Thyroid gland (tissue), 4 donors: ENCODE measurements at regions not wholly inside any gene's neighbourhood (a gene's known extent, or its start where the extent isn't known, plus 50 kb on each side); places are given as distances from the start of the nearest gene placed in this dataset.

Experiments used
- DNase-seq, 2 donors: peaks; one replicate each; pipeline ENCODE4 v3.0.0-alpha.2; 2019
- H3K27ac ChIP-seq, 3 donors: fragments of 200-600 bp; sonication (generic); 1 replicate in 2 of 3; 2 replicates in 1 of 3; pipeline ENCODE4 v1.5.1; 2016 to 2019; ENCODE audit warnings: mild to moderate bottlenecking in 1 of 3, moderate library complexity in 1 of 3
- H3K27me3 ChIP-seq: fragments of 200-600 bp; sonication (generic); one replicate; pipeline ENCODE4 v1.5.1; 2019
- H3K36me3 ChIP-seq, 2 donors: fragments of 200-600 bp; sonication (generic); one replicate each; pipeline ENCODE4 v1.5.1; 2016 to 2019
- H3K4me1 ChIP-seq, 2 donors: fragments of 200-600 bp; sonication (generic); one replicate each; pipeline ENCODE4 v1.5.1; 2017 to 2019
- H3K4me3 ChIP-seq, 3 donors: fragments of 200-600 bp; sonication (generic); replicated peaks in 1 of 3; 1 replicate in 2 of 3; 2 replicates in 1 of 3; pipeline ENCODE4 v1.5.1; 2016; ENCODE audit warnings: mild to moderate bottlenecking in 1 of 3
- H3K9me3 ChIP-seq: fragments of 200-600 bp; sonication (generic); one replicate; pipeline ENCODE4 v1.5.1; 2017
- CTCF ChIP-seq, 6 experiments: fragments of 200-600 bp in 3 of 6; fragments of 450-650 bp in 3 of 6; sonication (generic) in 3 of 6; IDR thresholded peaks; one replicate each; pipeline ENCODE4 v1.5.1; 2016 to 2019; ENCODE audit warnings: antibody characterized with exemption in 6 of 6, mild to moderate bottlenecking in 2 of 6, inconsistent platforms in 1 of 6, moderate library complexity in 1 of 6
- POLR2A ChIP-seq, 2 donors: fragments of 450-650 bp; IDR thresholded peaks; one replicate each; pipeline ENCODE4 v1.6.1; 2017; ENCODE audit warnings: antibody characterized with exemption in 2 of 2, mild to moderate bottlenecking in 2 of 2, moderate library complexity in 1 of 2
- WGBS, 2 donors: methylation state at CpG; one replicate each; pipeline ENCODE4 v1.1.5; 2017; 5-methylcytosine and 5-hydroxymethylcytosine counted together
- intact Hi-C: fragments of 100-400 bp; cut with DNase I; formaldehyde crosslinking; loops from one replicate; pipeline ENCODE4 v1.15.1; 2023

GRCh38 chr1:119308806-119309205 lies 59.8 kb upstream of the HAO2 start:
- intact Hi-C loops, result no loop called here
- Histone ChIP-seq H3K4me3 (no peak overlapping the region), H3K27me3 (no peaks in the 10 kb centered on the region), H3K4me1 (peaks cover 25 to 27% of the 10 kb centered on the region in 2 donors), H3K9me3 (no peaks in the 10 kb centered on the region), H3K36me3 (no peaks in the 10 kb centered on the region), H3K27ac (peak overlapping the region in 1 of 3 donors; percentile 57)
- no peak for DNase-seq
- 84% methylated on average over 2 of the region's 2 CpGs for WGBS, 2 donors
- no peak for TF ChIP-seq POLR2A (IDR thresholded peaks at IDR 0.05)
- TF ChIP-seq CTCF (IDR thresholded peaks at IDR 0.05), result no peak

GRCh38 chr1:119310301-119310700 lies 58.3 kb upstream of the HAO2 start:
- no peak overlapping the region for H3K4me3 ChIP-seq
- peak; percentile 70 to 76 for DNase-seq
- no peaks in the 10 kb centered on the region for H3K9me3 ChIP-seq
- TF ChIP-seq CTCF (IDR thresholded peaks at IDR 0.05) (no peak), POLR2A (IDR thresholded peaks at IDR 0.05) (peak in 1 of 2 donors; percentile 21)
- H3K27ac ChIP-seq, result peak overlapping the region; percentile 57 to 77 (median 67)
- peaks cover 39 to 40% of the 10 kb centered on the region in 2 donors for H3K4me1 ChIP-seq
- H3K36me3 ChIP-seq, result no peaks in the 10 kb centered on the region
- 14 to 20% methylated on average over 3 of the region's 3 CpGs for WGBS, 2 donors
- H3K27me3 ChIP-seq, result no peaks in the 10 kb centered on the region
- intact Hi-C loops, result no loop called here

- Histone ChIP-seq H3K9me3 (no peaks in the 10 kb centered on the region), H3K36me3 (no peaks in the 10 kb centered on the region), H3K4me3 (no peak overlapping the region), H3K27me3 (no peaks in the 10 kb centered on the region), H3K27ac (peak overlapping the region in 2 of 3 donors; percentile 82 to 87), H3K4me1 (peaks cover 39 to 42% of the 10 kb centered on the region in 2 donors)
- intact Hi-C loops, result no loop called here
- no peak for DNase-seq
- TF ChIP-seq POLR2A (IDR thresholded peaks at IDR 0.05), result no peak
- TF ChIP-seq CTCF (IDR thresholded peaks at IDR 0.05), result no peak
- 86 to 88% methylated on average over 4 of the region's 4 CpGs for WGBS, 2 donors
Measured at GRCh38 chr1:119312500-119312899, 56.1 kb upstream of the HAO2 start.

GRCh38 chr1:119314001-119314796 lies 54.4 kb upstream of the HAO2 start:
- H3K27ac ChIP-seq, result peak overlapping the region; percentile 82 to 87 (median 86)
- H3K36me3 ChIP-seq, result no peaks in the 10 kb centered on the region
- H3K4me3 ChIP-seq, result no peak overlapping the region
- intact Hi-C loops, result no loop called here
- peaks cover 35 to 41% of the 10 kb centered on the region in 2 donors for H3K4me1 ChIP-seq
- TF ChIP-seq CTCF (IDR thresholded peaks at IDR 0.05) (no peak), POLR2A (IDR thresholded peaks at IDR 0.05) (peak in 1 of 2 donors; percentile 37)
- peak; percentile 58 to 60 for DNase-seq
- WGBS, 2 donors, result 58% methylated on average over 5 of the region's 5 CpGs
- H3K27me3 ChIP-seq, result no peaks in the 10 kb centered on the region
- H3K9me3 ChIP-seq, result no peaks in the 10 kb centered on the region

- no peak overlapping the region for H3K4me3 ChIP-seq
- DNase-seq, result no peak
- WGBS, 2 donors, result 86 to 90% methylated on average over 18 of the region's 18 CpGs
- intact Hi-C loops, result no loop called here
- H3K4me1 ChIP-seq, result peaks cover 24 to 26% of the 10 kb centered on the region in 2 donors
- H3K27ac ChIP-seq, result no peak overlapping the region
- H3K36me3 ChIP-seq, result no peaks in the 10 kb centered on the region
- no peaks in the 10 kb centered on the region for H3K27me3 ChIP-seq
- TF ChIP-seq POLR2A (IDR thresholded peaks at IDR 0.05), result no peak
- TF ChIP-seq CTCF (IDR thresholded peaks at IDR 0.05), result no peak
- H3K9me3 ChIP-seq, result no peaks in the 10 kb centered on the region
Measured at GRCh38 chr1:119316870-119317416, 51.6 kb upstream of the HAO2 start.
